OCI-LY7 (cell line): ENCODE measurements at regions not wholly inside any gene's neighbourhood (a gene's known extent, or its start where the extent isn't known, plus 50 kb on each side); places are given as distances from the start of the nearest gene placed in this dataset.

Experiments
- BruUV-seq: library from RNA; stranded (reverse); fragments of 400-500 nt; replicated peaks from 2 replicates; lab custom pipeline; 2021; lab: Mats Ljungman, UMichigan
- CTCF ChIA-PET: fragments of 300-600 bp; sonication (Branson Sonifier 250); formaldehyde crosslinking; loops from one replicate; lab custom pipeline; 2022; ENCODE audit warnings: antibody characterized with exemption; ENCODE audit not compliant: unreplicated experiment; lab: Charles Lee
- POLR2A ChIA-PET: fragments of 300-600 bp; sonication (Branson Sonifier 250); formaldehyde crosslinking; loops from one replicate; lab custom pipeline; 2022; ENCODE audit warnings: antibody characterized with exemption; lab: Charles Lee
- DNase-seq: peaks from one replicate; pipeline ENCODE4 v3.0.0-alpha.2; 2015; ENCODE audit warnings: low spot score
- H2AFZ ChIP-seq: fragments of 200-600 bp; sonication (generic), shearing (Covaris generic); 2 replicates; pipeline ENCODE4 v1.6.1; 2014; ENCODE audit warnings: mild to moderate bottlenecking, antibody characterized with exemption, low read length, moderate library complexity
- H3K27ac ChIP-seq: fragments of 200-600 bp; sonication (generic); 2 replicates; pipeline ENCODE4 v1.5.1; 2014; ENCODE audit warnings: mixed run types, low read depth, mild to moderate bottlenecking, moderate library complexity, low read length, inconsistent platforms; ENCODE audit not compliant: poor library complexity, severe bottlenecking
- H3K36me3 ChIP-seq: fragments of 200-600 bp; sonication (generic); 2 replicates; pipeline ENCODE4 v1.6.1; 2014; ENCODE audit warnings: mild to moderate bottlenecking, antibody characterized with exemption, low read length, moderate library complexity, mixed read lengths; ENCODE audit not compliant: insufficient read depth
- H3K4me1 ChIP-seq: fragments of 200-600 bp; sonication (generic); 2 replicates; pipeline ENCODE4 v1.5.1; 2014; ENCODE audit warnings: mild to moderate bottlenecking, low read length; ENCODE audit not compliant: insufficient read depth, poor library complexity, severe bottlenecking
- H3K4me2 ChIP-seq: fragments of 200-600 bp; sonication (generic); 2 replicates; pipeline ENCODE4 v1.6.1; 2014; ENCODE audit warnings: mild to moderate bottlenecking, low read length
- H3K4me3 ChIP-seq: fragments of 200-600 bp; sonication (generic); 2 replicates; pipeline ENCODE4 v1.5.1; 2014; ENCODE audit warnings: mild to moderate bottlenecking, low read depth, low read length; ENCODE audit not compliant: poor library complexity, severe bottlenecking
- H3K79me2 ChIP-seq: fragments of 200-600 bp; sonication (generic); 2 replicates; pipeline ENCODE4 v1.6.1; 2016; ENCODE audit warnings: low read depth, mild to moderate bottlenecking, low read length, moderate library complexity, mixed read lengths; ENCODE audit not compliant: insufficient read depth
- H3K9me2 ChIP-seq: fragments of 200-600 bp; sonication (generic); 2 replicates; pipeline ENCODE4 v1.6.1; 2016; ENCODE audit warnings: mild to moderate bottlenecking, low read length, mixed read lengths; ENCODE audit not compliant: insufficient read depth
- H3K9me3 ChIP-seq: fragments of 200-600 bp; sonication (generic); 2 replicates; pipeline ENCODE4 v1.6.1; 2014; ENCODE audit warnings: mild to moderate bottlenecking, mixed run types, low read length, mixed read lengths
- H4K20me1 ChIP-seq: fragments of 200-600 bp; sonication (generic); 2 replicates; pipeline ENCODE4 v1.6.1; 2014; ENCODE audit warnings: mild to moderate bottlenecking, antibody characterized with exemption, low read length, moderate library complexity, mixed read lengths; ENCODE audit not compliant: insufficient read depth
- CTCF ChIP-seq: fragments of 200-600 bp; sonication (generic); conservative IDR thresholded peaks from 2 replicates; pipeline ENCODE4 v1.5.1; 2014; ENCODE audit warnings: mild to moderate bottlenecking, antibody characterized with exemption, low read length, moderate library complexity, mixed read lengths
- EZH2phosphoT487 ChIP-seq: fragments of 200-600 bp; sonication (generic); IDR thresholded peaks from 2 replicates; pipeline ENCODE4 v1.6.1; 2018; ENCODE audit warnings: low read depth, borderline replicate concordance, mild to moderate bottlenecking, mixed run types, antibody characterized with exemption, low read length, moderate library complexity, mixed read lengths
- intact Hi-C: fragments of 100-400 bp; cut with micrococcal nuclease; formaldehyde crosslinking; loops from one replicate; pipeline ENCODE4 v1.10.0; 2022; ENCODE audit not compliant: unreplicated experiment

DNA sequence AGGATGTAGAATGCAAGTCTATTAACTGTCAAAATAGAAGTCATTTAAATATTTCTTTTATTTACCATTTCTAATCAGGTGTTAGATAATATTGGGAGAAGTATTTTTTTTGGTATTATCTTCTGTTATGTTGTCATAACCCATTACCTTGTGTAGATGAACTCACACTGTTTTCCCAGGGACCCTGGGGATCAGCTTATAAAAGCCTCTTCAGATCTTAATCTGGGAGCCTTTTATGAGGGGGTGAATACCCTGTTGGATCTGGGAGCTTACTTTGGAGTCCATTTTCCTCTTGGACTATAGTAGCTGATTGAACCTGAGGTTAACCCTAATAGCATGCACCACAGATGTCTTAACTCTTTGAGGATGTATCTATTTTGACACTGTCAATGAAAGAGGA lies 176.3 kb upstream of the ATP2B1 start:
- BruUV-seq = no TSS peak
- CTCF ChIA-PET = no interaction called here
- Histone ChIP-seq H4K20me1 (no peaks in the 10 kb centered on the region), H3K79me2 (no peaks in the 10 kb centered on the region), H3K4me1 (peaks cover 21% of the 10 kb centered on the region), H3K9me3 (no peaks in the 10 kb centered on the region), H3K36me3 (no peaks in the 10 kb centered on the region; the same call in 1 of the 2 replicates), H2AFZ (no peak overlapping the region), H3K4me2 (no peak overlapping the region), H3K4me3 (no peak overlapping the region), H3K9me2 (no peaks in the 10 kb centered on the region), H3K27ac (no peak overlapping the region)
- POLR2A ChIA-PET = interaction anchor here (0.6 to 2.9 kb wide), 13 partner anchors 9 to 178 kb away, joined by 3 to 11 read pairs (median 4); no protein-coding TSS in a partner anchor
- DNase-seq = no peak
- intact Hi-C loops = no loop called here
- no peak for TF ChIP-seq EZH2phosphoT487

DNA sequence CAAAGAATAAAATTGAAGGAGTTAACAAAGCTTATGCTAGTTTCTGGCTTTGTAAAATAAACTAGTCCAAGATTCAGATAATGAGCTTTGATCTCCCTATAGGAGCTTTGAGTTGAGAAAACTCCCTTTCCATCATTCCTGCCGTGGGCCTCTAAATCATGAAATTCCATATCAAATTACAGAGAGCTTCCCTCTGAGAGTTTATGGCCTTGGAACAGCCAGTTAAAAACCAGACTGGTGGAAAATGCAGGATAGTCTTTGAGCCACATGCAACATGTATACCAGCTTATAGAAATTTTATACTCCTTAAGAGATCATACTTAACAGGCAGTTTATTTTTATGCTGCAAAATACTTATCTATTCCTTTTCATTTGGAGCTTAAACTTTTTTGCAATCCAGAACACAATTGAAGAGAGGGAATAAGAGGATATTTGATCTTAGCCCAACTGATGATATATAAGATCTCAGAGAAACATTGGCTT lies 175.8 kb upstream of the ATP2B1 start:
- Histone ChIP-seq H3K4me3 (no peak overlapping the region), H3K4me2 (no peak overlapping the region), H3K9me3 (no peaks in the 10 kb centered on the region), H3K27ac (no peak overlapping the region), H3K4me1 (peaks cover 26% of the 10 kb centered on the region), H2AFZ (no peak overlapping the region), H3K79me2 (no peaks in the 10 kb centered on the region), H3K9me2 (no peaks in the 10 kb centered on the region), H3K36me3 (no peaks in the 10 kb centered on the region; the same call in 1 of the 2 replicates), H4K20me1 (no peaks in the 10 kb centered on the region)
- ChIA-PET POLR2A (interaction anchor here (0.6 to 2.9 kb wide), 14 partner anchors 8 to 125 kb away, joined by 3 to 11 read pairs (median 4); no protein-coding TSS in a partner anchor), CTCF (no interaction called here)
- no peak for DNase-seq
- intact Hi-C loops = no loop called here
- TF ChIP-seq CTCF (no peak), EZH2phosphoT487 (no peak)
- BruUV-seq = no TSS peak

DNA sequence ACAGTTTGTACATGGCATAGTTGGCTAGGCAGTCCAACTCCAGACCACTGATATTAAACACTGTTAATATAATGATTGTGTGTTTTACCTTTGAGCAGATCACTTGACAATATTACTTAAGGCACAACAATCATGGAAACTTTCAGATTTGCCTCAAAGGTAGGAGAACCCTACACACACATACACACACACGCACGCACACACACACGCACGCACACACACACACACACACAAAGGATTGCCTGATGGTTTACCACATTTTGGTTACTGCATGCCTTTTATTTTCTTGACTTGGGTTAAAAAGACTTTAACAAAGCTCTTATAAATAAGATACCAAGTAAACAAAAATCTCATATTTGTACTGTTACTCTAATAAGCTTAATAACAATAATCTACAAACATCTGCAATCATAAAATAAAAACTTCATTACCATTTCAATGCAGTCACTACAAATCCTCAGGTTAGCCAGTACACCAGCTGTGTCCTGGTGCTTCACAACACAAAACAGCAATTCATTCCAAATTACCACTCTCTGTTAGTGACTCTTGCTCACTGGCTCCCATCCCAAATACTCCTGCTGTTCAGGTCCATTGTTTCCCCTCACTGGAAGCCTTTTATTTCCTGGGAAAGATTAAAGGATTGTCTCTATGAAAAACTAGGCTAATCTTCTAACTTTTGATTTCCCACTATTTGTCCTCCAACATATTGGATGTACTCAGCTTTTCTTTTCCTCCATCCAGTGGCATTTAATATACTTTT lies 175.2 kb upstream of the ATP2B1 start:
- H3K9me2 ChIP-seq = no peaks in the 10 kb centered on the region
- no peak overlapping the region for H3K4me2 ChIP-seq
- no peak overlapping the region for H3K4me3 ChIP-seq
- H3K79me2 ChIP-seq = no peaks in the 10 kb centered on the region
- no peaks in the 10 kb centered on the region for H3K9me3 ChIP-seq
- no peak for DNase-seq
- H4K20me1 ChIP-seq = no peaks in the 10 kb centered on the region
- ChIA-PET CTCF (no interaction called here), POLR2A (interaction anchor here (0.6 to 2.9 kb wide), 14 partner anchors 8 to 187 kb away, joined by 3 to 11 read pairs (median 4); no protein-coding TSS in a partner anchor)
- peaks cover 32% of the 10 kb centered on the region for H3K4me1 ChIP-seq
- H3K27ac ChIP-seq = no peak overlapping the region
- intact Hi-C loops = no loop called here
- no TSS peak for BruUV-seq
- no peaks in the 10 kb centered on the region; the same call in 1 of the 2 replicates for H3K36me3 ChIP-seq
- no peak overlapping the region for H2AFZ ChIP-seq
- TF ChIP-seq EZH2phosphoT487 (no peak), CTCF (no peak)
